Ishikawa (cell line): ENCODE measurements at regions not wholly inside any gene's neighbourhood (a gene's known extent, or its start where the extent isn't known, plus 50 kb on each side); places are given as distances from the start of the nearest gene placed in this dataset.

Source experiments
- FOXM1 ChIP-seq: IDR thresholded peaks from 2 replicates; pipeline ENCODE4 v1.6.1; 2012; ENCODE audit warnings: low read depth, borderline replicate concordance
- NFIC ChIP-seq: IDR thresholded peaks from 2 replicates; pipeline ENCODE4 v1.6.1; 2012
- RAD21 ChIP-seq: IDR thresholded peaks from 2 replicates; pipeline ENCODE4 v1.6.1; 2012; ENCODE audit warnings: low read depth
- TAF1 ChIP-seq: IDR thresholded peaks from 2 replicates; pipeline ENCODE4 v1.6.1; 2012; ENCODE audit warnings: low read depth, mild to moderate bottlenecking
- TEAD4 ChIP-seq: IDR thresholded peaks from 2 replicates; pipeline ENCODE4 v1.6.1; 2012

DNA sequence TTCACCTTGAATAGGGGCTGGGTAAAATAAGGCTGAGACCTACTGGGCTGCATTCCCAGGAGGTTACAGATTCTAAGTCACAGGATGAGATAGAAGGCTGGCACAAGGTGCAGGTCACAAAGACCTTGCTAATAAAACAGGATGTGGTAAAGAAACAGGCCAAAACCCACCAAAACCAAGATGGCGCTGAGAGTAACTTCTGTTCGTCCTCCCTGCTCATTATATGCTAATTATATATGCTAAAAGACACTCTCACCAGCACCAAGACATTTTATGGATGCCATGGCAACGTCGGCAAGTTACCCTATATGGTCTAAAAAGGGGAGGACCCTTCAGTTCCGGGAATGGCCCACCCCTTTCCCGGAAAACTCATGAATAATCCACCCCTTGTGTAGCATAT is 711.5 kb upstream of the KLHL29 start:
- no peak for TF ChIP-seq TAF1
- TF ChIP-seq NFIC = no peak
- TF ChIP-seq TEAD4 = no peak
- TF ChIP-seq FOXM1 = no peak
- no peak for TF ChIP-seq RAD21
